ENCODE measurements at regions not wholly inside any gene's neighbourhood (a gene's known extent, or its start where the extent isn't known, plus 50 kb on each side); places are given as distances from the start of the nearest gene placed in this dataset.

- no peak for TF ChIP-seq ZNF274 (IDR thresholded peaks at IDR 0.05; ENCODE audit: low read depth, low read length)
- TF ChIP-seq SUZ12 (IDR thresholded peaks at IDR 0.05; ENCODE audit: extremely low read depth, insufficient read depth, insufficient read length) = no peak
These were observed 101.7 kb upstream of the FGGY start for GRCh38 chr1:59195151-59195550.
